Duodenal mucosa (tissue), 2 donors: ENCODE measurements at regions not wholly inside any gene's neighbourhood (a gene's known extent, or its start where the extent isn't known, plus 50 kb on each side); places are given as distances from the start of the nearest gene placed in this dataset.

Experiments used
- H3K27ac ChIP-seq: one replicate; pipeline ENCODE4 v1.7.0; 2013; ENCODE audit warnings: low read depth, low read length
- H3K27me3 ChIP-seq, 2 donors: one replicate each; pipeline ENCODE4 v1.7.0; 2013; ENCODE audit warnings: low read length in 2 of 2, control low read depth in 1 of 2; ENCODE audit not compliant: insufficient read depth in 2 of 2, control insufficient read depth in 1 of 2
- H3K36me3 ChIP-seq, 2 donors: one replicate each; pipeline ENCODE4 v1.7.0; 2013; ENCODE audit warnings: low read length in 2 of 2, control low read depth in 1 of 2; ENCODE audit not compliant: insufficient read depth in 2 of 2, control insufficient read depth in 1 of 2
- H3K4me1 ChIP-seq, 2 donors: one replicate each; pipeline ENCODE4 v1.7.0; 2013; ENCODE audit warnings: low read length in 2 of 2, control low read depth in 1 of 2; ENCODE audit not compliant: insufficient read depth in 2 of 2, control insufficient read depth in 1 of 2
- H3K4me3 ChIP-seq, 2 donors: one replicate each; pipeline ENCODE4 v1.7.0; 2013; ENCODE audit warnings: low read length in 2 of 2, low read depth in 1 of 2
- H3K9ac ChIP-seq, 2 donors: one replicate each; pipeline ENCODE4 v1.7.0; 2013; ENCODE audit warnings: low read length in 2 of 2, low read depth in 1 of 2
- H3K9me3 ChIP-seq, 2 donors: one replicate each; pipeline ENCODE4 v1.7.0; 2013; ENCODE audit warnings: low read length in 2 of 2, control low read depth in 1 of 2; ENCODE audit not compliant: control insufficient read depth in 1 of 2

DNA sequence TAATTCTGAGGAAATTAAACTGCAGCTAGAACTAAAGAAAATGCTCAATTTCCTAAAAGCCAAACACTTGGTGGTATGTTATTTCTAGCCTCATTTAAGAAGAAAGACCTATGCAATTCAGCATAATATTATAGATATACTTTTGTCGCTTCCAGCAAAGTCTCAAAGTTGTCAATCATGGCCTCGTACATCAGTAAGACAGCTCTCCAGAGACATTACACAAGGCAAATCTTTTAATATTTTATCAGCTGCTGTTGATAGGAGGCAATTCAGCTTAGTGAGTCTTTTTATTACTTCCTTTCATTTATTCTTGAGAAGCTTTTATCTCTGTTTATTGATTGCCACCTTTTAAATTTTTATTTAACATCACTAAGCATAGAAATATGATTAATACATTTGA, 294.3 kb downstream of the FSIP2 start:
- Histone ChIP-seq H3K36me3 (no peaks in the 10 kb centered on the region), H3K9ac (no peak overlapping the region), H3K27ac (no peak overlapping the region), H3K9me3 (no peaks in the 10 kb centered on the region), H3K4me1 (peaks cover 0 to 3% of the 10 kb centered on the region in 2 donors), H3K4me3 (no peak overlapping the region), H3K27me3 (no peaks in the 10 kb centered on the region)

DNA sequence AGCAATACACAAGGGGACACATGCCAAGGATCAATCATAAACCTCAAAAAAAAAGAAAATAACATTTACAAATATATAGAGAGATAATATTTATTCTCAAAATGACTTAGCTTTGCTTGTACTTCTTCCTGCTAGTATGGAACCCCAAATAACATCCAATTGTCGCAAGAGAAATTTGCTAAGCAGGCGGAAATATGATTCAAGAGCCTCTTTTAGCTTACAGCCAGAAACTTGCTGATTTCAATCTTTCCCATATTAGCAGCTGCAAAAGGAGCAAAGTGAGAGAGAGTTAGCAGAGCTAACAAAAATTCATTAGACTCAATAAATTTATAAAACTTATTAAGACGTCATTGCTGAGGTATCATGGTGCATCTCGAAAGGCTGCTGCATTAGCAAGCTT, 294.9 kb downstream of the FSIP2 start:
- H3K36me3 ChIP-seq = no peaks in the 10 kb centered on the region
- no peak overlapping the region for H3K27ac ChIP-seq
- no peak overlapping the region for H3K4me3 ChIP-seq
- H3K4me1 ChIP-seq = peaks cover 0 to 3% of the 10 kb centered on the region in 2 donors
- H3K9me3 ChIP-seq = no peaks in the 10 kb centered on the region
- no peaks in the 10 kb centered on the region for H3K27me3 ChIP-seq
- H3K9ac ChIP-seq = no peak overlapping the region

DNA sequence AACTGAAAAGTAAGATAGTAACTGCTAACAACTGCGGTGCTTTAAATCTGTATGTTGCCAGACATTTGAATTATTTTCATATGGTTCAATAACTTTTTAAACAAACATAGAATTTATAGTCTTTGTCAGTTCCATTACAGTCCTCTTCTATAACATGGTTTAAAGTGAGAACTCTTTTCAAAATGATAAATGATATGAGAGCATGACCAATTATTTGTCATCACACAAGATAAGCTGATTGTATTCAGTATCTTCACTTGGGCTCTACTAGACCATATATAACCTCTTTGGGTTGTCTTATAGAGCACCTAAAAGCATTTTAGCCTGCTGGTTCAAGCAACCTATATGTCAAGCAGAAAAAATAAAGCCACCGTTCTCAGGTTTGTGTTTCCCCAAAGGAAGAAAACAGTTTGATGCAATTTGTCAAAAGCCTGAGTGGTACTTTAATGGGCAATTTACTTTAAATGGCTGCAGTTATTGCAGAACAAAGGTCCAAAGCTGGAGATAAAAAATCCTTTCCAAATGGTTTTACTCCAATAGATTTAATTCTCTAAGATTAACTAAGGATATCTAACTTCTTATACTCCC, 298.4 kb downstream of the FSIP2 start:
- no peaks in the 10 kb centered on the region for H3K27me3 ChIP-seq
- H3K4me3 ChIP-seq = no peak overlapping the region
- no peaks in the 10 kb centered on the region for H3K9me3 ChIP-seq
- no peak overlapping the region for H3K27ac ChIP-seq
- peaks cover 0 to 3% of the 10 kb centered on the region in 2 donors for H3K4me1 ChIP-seq
- H3K36me3 ChIP-seq = no peaks in the 10 kb centered on the region
- H3K9ac ChIP-seq = no peak overlapping the region

DNA sequence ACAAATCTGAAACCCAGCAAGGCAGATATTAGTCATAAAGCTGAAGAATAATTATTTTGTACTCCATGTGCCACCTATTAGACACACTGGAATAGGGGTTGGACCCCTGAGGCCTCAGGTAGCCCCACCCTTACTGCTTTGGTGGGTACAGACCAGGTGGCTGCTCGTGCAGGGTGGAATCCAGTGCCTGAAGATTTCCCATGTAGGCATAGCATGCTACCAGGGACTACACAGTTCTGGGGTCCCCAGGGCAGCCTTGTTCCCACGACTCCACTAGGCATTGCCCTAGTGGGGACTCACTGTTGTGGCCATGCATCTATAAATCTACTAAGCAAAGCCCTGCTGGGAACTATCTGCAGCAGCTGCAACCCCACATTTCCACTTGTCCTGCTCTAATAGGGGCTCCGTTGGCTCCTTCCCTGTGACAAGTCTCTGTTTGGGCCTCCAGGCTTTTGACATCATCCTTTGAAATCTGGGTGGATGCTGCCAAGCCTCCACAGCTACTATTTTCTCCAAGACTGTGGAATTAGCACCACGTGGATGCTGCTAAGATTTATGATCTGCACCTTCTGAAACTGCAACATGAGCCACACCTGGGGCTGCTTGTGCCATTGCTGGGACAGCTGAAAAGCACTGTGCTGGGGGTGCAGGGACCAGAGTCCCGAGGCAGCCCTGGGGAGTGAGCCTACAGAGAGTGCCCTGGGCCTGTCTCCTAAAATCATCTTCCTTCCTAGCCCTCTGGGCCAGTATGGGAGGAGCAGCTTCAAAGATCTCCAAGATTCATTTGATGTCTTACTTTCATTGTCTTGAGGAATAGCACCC, 303.8 kb downstream of the FSIP2 start:
- H3K27me3 ChIP-seq = no peaks in the 10 kb centered on the region
- H3K4me1 ChIP-seq = no peaks in the 10 kb centered on the region
- no peak overlapping the region for H3K9ac ChIP-seq
- H3K27ac ChIP-seq = no peak overlapping the region
- no peaks in the 10 kb centered on the region for H3K36me3 ChIP-seq
- H3K4me3 ChIP-seq = no peak overlapping the region
- H3K9me3 ChIP-seq = no peaks in the 10 kb centered on the region

DNA sequence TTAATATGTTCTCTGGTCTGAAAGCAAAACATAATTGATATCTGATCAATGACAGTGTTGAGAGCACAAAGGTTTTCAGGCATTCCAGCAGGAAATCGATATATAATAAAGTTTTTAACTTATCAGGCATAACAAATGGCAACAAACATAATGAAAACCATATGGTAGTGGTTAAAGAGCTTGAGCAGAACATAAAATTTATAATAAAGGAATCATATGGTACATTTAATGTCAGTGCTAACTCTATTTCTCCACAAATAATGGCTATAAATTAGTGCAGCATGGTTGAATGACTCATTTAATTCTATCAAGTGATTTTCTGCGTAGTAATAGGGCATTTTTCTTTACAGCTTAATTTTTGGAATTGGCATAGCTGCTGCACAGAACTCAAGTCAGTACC, 306.2 kb downstream of the FSIP2 start:
- H3K27me3 ChIP-seq = no peaks in the 10 kb centered on the region
- H3K4me3 ChIP-seq = no peak overlapping the region
- no peaks in the 10 kb centered on the region for H3K36me3 ChIP-seq
- H3K4me1 ChIP-seq = no peaks in the 10 kb centered on the region
- no peak overlapping the region for H3K27ac ChIP-seq
- no peak overlapping the region for H3K9ac ChIP-seq
- H3K9me3 ChIP-seq = no peaks in the 10 kb centered on the region

DNA sequence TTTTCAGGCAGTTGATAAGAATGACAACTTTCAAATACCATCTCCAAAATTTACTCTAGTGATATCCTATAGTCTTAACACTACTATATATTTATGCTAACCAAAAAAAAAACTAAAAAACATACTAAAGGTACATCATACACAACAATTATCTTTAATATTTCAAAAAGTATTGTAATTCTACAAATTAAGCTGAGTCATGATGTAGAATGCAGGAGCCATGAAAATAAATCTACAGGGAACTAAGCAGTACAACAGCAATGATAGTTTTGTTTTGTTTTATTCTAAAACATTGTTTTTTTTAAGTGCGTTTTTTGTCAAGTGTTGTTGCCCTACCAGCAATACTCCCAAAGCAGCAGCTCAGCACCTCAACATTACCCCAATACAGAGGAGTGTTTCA, 314.3 kb downstream of the FSIP2 start:
- H3K27me3 ChIP-seq = no peaks in the 10 kb centered on the region
- no peaks in the 10 kb centered on the region for H3K36me3 ChIP-seq
- no peak overlapping the region for H3K27ac ChIP-seq
- H3K9me3 ChIP-seq = no peaks in the 10 kb centered on the region
- no peaks in the 10 kb centered on the region for H3K4me1 ChIP-seq
- H3K4me3 ChIP-seq = no peak overlapping the region
- no peak overlapping the region for H3K9ac ChIP-seq

DNA sequence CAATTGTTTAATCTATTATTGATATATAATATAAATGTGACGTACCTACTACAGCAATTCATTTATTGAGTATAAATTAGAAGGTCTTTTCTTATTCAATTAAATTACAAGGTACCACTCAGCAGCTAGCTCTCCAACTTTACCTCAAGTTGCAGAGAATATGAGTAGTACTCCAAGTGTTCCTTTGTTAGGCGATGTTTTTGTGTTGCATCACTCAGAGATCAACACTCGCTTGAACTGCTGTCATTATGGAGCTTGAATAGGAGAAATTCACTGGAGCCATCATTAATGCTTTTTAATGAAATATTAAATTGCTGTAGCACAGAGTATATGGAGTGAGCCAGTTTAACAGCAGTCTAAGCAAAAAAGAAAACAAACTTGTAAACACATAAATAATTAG, 320.0 kb downstream of the FSIP2 start:
- H3K4me1 ChIP-seq = peaks cover 0 to 7% of the 10 kb centered on the region in 2 donors
- no peaks in the 10 kb centered on the region for H3K27me3 ChIP-seq
- no peak overlapping the region for H3K4me3 ChIP-seq
- no peaks in the 10 kb centered on the region for H3K36me3 ChIP-seq
- no peak overlapping the region for H3K9ac ChIP-seq
- H3K27ac ChIP-seq = no peak overlapping the region
- no peaks in the 10 kb centered on the region for H3K9me3 ChIP-seq

DNA sequence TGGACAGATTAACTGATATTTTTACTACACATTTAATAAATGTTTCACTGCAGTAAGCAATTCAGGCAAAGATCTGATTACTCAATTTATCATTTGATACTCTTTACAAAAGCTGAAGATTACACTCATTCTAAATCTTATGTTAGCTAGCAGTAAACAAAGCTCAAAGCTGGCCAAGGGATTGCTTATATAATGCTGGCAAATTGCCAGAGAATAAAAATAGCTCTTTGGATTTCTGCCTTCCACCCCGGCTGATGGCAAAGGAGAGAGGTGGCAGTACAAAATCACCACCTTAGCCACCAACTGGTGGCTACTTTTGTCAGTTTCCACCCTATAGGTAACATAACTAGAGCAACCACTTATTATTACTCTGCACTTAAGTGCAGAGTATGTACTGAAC, 320.5 kb downstream of the FSIP2 start:
- H3K27me3 ChIP-seq = no peaks in the 10 kb centered on the region
- no peak overlapping the region for H3K9ac ChIP-seq
- no peaks in the 10 kb centered on the region for H3K9me3 ChIP-seq
- H3K4me1 ChIP-seq = peaks cover 0 to 7% of the 10 kb centered on the region in 2 donors
- no peak overlapping the region for H3K27ac ChIP-seq
- H3K36me3 ChIP-seq = no peaks in the 10 kb centered on the region
- H3K4me3 ChIP-seq = no peak overlapping the region

DNA sequence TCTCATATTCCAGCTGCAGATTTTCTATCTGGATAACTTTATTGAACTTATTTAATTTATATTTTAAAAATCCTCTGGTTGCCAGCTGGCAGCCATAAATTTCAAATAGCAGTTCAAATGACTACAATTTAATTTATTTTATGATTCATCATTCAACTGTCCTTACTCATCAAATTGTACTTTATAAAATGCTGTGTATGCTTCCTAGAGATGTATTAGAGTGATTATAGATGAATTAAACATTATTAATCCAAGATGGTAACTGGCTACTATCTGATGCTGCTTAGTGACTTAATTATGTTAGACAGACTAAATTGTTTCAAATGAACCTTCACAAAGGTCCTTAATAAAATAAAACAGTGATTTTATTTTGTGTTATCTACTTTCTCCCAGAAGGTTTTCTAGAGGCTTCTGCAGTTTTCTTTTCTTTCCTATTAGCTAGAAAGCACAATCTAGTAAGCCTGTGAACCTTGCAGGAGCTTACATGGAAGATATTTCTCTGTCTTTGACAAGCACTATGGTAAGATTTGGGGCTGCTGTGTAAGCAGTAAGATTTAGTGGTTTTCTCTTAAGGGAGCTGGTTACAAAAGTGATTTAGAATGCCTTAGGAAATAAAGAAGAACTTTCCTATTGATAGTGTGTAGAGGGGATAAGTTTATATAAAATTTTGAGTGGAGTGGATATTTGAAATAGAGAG, 322.3 kb downstream of the FSIP2 start:
- Histone ChIP-seq H3K27me3 (no peaks in the 10 kb centered on the region), H3K9ac (no peak overlapping the region), H3K9me3 (no peaks in the 10 kb centered on the region), H3K4me3 (no peak overlapping the region), H3K4me1 (peaks cover 0 to 7% of the 10 kb centered on the region in 2 donors), H3K36me3 (no peaks in the 10 kb centered on the region), H3K27ac (no peak overlapping the region)

DNA sequence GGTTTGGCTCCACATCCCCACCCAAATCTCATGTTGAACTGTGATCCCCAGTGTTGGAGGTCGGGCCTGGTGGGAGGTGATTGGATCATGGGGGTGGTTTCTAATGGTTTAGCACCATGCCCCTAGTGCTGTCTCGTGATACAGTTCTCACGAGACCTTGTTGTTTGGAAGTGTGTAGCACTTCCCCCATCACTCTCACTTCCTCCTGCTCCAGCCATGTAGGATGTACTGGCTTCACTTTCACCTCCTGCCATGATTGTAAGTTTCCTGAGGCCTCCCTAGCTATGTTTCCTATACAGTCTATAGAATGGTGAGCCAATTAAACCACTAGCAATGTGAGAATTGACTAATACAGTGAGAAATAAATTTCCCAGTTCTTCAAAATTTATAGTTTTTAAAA, 325.9 kb downstream of the FSIP2 start:
- no peak overlapping the region for H3K4me3 ChIP-seq
- no peaks in the 10 kb centered on the region for H3K9me3 ChIP-seq
- H3K9ac ChIP-seq = no peak overlapping the region
- no peak overlapping the region for H3K27ac ChIP-seq
- no peaks in the 10 kb centered on the region for H3K27me3 ChIP-seq
- H3K36me3 ChIP-seq = no peaks in the 10 kb centered on the region
- H3K4me1 ChIP-seq = no peaks in the 10 kb centered on the region
